ENCODE measurements at regions not wholly inside any gene's neighbourhood (a gene's known extent, or its start where the extent isn't known, plus 50 kb on each side); places are given as distances from the start of the nearest gene placed in this dataset.

GRCh38 chr6:164195942-164196281, 781.4 kb downstream of the QKI start:
- Histone ChIP-seq H3K27me3 (ENCODE audit: control insufficient read depth, insufficient read depth, low read length) (no peaks in the 10 kb centered on the region), H3K27ac (ENCODE audit: low read depth, low read length) (no peak overlapping the region), H3K9me3 (ENCODE audit: control insufficient read depth, insufficient read depth, low read length) (no peaks in the 10 kb centered on the region), H3K36me3 (ENCODE audit: control insufficient read depth, insufficient read depth, low read length) (no peaks in the 10 kb centered on the region), H3K9ac (ENCODE audit: low read depth, low read length) (no peak overlapping the region), H3K4me1 (ENCODE audit: control insufficient read depth, insufficient read depth, low read length) (peaks cover 9% of the 10 kb centered on the region), H3K4me3 (ENCODE audit: low read depth, low read length) (no peak overlapping the region)

GRCh38 chr6:164195278-164195941, 780.9 kb downstream of the QKI start:
- Histone ChIP-seq H3K36me3 (ENCODE audit: control insufficient read depth, insufficient read depth, low read length) (no peaks in the 10 kb centered on the region), H3K4me1 (ENCODE audit: control insufficient read depth, insufficient read depth, low read length) (peaks cover 9% of the 10 kb centered on the region), H3K4me3 (ENCODE audit: low read depth, low read length) (no peak overlapping the region), H3K27ac (ENCODE audit: low read depth, low read length) (no peak overlapping the region), H3K9me3 (ENCODE audit: control insufficient read depth, insufficient read depth, low read length) (no peaks in the 10 kb centered on the region), H3K9ac (ENCODE audit: low read depth, low read length) (no peak overlapping the region), H3K27me3 (ENCODE audit: control insufficient read depth, insufficient read depth, low read length) (no peaks in the 10 kb centered on the region)

DNA sequence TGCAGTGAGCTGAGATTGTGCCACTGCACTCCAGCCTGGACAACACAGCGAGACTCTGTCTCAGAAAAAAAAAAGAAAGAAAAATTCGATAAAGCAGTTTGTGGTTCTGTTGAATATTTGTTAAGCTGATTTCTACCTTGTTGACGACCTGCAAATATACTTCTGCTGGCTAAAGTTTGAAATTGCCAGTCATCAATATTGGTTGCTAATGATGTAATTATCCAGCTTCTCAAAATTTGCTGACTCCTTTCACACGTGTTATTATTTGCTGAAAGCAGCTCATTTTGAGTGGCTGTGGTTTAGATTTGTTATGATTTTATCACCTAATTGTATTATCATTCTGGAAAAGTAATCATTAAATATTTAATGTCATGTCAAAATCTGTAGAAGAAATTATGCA, 774.3 kb downstream of the QKI start:
- Histone ChIP-seq H3K9me3 (ENCODE audit: control insufficient read depth, insufficient read depth, low read length) (no peaks in the 10 kb centered on the region), H3K27me3 (ENCODE audit: control insufficient read depth, insufficient read depth, low read length) (no peaks in the 10 kb centered on the region), H3K4me1 (ENCODE audit: control insufficient read depth, insufficient read depth, low read length) (peaks cover 2% of the 10 kb centered on the region), H3K36me3 (ENCODE audit: control insufficient read depth, insufficient read depth, low read length) (no peaks in the 10 kb centered on the region), H3K4me3 (ENCODE audit: low read depth, low read length) (no peak overlapping the region), H3K27ac (ENCODE audit: low read depth, low read length) (no peak overlapping the region), H3K9ac (ENCODE audit: low read depth, low read length) (no peak overlapping the region)

GRCh38 chr6:164185471-164185871, 771.0 kb downstream of the QKI start:
- H3K9ac ChIP-seq (ENCODE audit: low read depth, low read length) = no peak overlapping the region
- H3K27ac ChIP-seq (ENCODE audit: low read depth, low read length) = no peak overlapping the region
- no peaks in the 10 kb centered on the region for H3K27me3 ChIP-seq (ENCODE audit: control insufficient read depth, insufficient read depth, low read length)
- H3K9me3 ChIP-seq (ENCODE audit: control insufficient read depth, insufficient read depth, low read length) = no peaks in the 10 kb centered on the region
- H3K36me3 ChIP-seq (ENCODE audit: control insufficient read depth, insufficient read depth, low read length) = no peaks in the 10 kb centered on the region
- no peaks in the 10 kb centered on the region for H3K4me1 ChIP-seq (ENCODE audit: control insufficient read depth, insufficient read depth, low read length)
- no peak overlapping the region for H3K4me3 ChIP-seq (ENCODE audit: low read depth, low read length)

GRCh38 chr6:164184410-164184809, 769.9 kb downstream of the QKI start:
- no peaks in the 10 kb centered on the region for H3K27me3 ChIP-seq (ENCODE audit: control insufficient read depth, insufficient read depth, low read length)
- no peak overlapping the region for H3K9ac ChIP-seq (ENCODE audit: low read depth, low read length)
- H3K36me3 ChIP-seq (ENCODE audit: control insufficient read depth, insufficient read depth, low read length) = no peaks in the 10 kb centered on the region
- no peaks in the 10 kb centered on the region for H3K9me3 ChIP-seq (ENCODE audit: control insufficient read depth, insufficient read depth, low read length)
- H3K4me1 ChIP-seq (ENCODE audit: control insufficient read depth, insufficient read depth, low read length) = no peaks in the 10 kb centered on the region
- no peak overlapping the region for H3K27ac ChIP-seq (ENCODE audit: low read depth, low read length)
- no peak overlapping the region for H3K4me3 ChIP-seq (ENCODE audit: low read depth, low read length)

DNA sequence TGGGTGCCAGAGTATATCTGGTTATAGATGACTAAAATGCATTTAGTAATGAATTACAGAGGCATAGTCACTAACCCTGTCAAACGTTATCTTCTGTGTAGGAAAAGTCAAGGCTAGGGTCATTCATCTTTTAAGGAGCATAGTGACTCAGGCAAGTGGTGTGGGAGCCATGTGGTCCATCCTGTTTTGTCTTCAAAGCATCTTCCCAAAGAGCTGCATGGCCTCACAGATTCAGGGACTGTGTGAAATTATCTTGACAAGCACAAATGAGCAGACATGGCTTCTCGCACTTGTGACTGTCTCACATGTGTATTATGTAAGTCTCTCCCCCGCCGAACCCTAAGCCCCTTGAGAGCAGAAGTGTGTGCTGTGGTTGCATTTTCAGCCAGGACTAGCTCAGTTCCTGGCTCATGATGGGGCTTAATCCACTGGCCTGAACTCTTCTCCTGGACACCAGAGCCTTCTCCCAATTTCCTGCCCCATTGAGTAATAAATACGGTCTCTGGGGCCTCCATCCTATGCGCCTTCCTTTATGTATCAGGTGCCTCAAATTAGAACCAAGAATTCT, 769.1 kb downstream of the QKI start:
- Histone ChIP-seq H3K4me1 (ENCODE audit: control insufficient read depth, insufficient read depth, low read length) (no peaks in the 10 kb centered on the region), H3K27me3 (ENCODE audit: control insufficient read depth, insufficient read depth, low read length) (no peaks in the 10 kb centered on the region), H3K27ac (ENCODE audit: low read depth, low read length) (no peak overlapping the region), H3K9ac (ENCODE audit: low read depth, low read length) (no peak overlapping the region), H3K4me3 (ENCODE audit: low read depth, low read length) (no peak overlapping the region), H3K9me3 (ENCODE audit: control insufficient read depth, insufficient read depth, low read length) (no peaks in the 10 kb centered on the region), H3K36me3 (ENCODE audit: control insufficient read depth, insufficient read depth, low read length) (no peaks in the 10 kb centered on the region)

DNA sequence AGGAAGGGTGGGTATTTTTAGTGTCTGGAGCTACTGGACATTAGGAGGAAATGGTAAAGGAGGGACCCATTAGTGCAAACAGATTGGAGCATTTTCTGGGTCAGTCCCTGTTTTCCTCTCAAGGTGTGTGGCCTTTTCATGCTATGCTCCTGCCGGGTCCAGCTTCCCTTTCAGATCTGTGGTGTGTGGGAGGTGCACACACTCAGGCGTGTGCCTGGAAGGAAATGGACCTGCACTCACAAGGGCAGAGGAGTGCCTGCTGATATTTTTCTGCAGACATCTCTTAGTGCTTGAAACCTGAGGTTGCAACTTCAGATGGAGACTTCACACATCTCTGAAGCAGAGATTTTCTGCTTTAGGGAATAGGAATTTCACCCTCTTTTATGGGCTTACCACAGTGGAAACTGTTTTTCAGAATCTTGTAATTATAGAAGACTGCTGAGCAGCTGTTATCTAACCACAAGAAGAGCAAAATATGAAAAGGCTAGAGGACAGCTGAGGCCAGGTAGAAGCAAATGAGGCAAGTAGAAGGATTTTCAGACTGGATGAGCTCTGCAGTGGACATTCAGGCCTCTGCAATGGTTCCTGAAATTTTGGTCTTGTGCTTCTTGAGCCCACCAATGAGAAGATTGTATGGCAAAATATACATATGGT, 764.3 kb downstream of the QKI start:
- Histone ChIP-seq H3K9me3 (ENCODE audit: control insufficient read depth, insufficient read depth, low read length) (no peaks in the 10 kb centered on the region), H3K27me3 (ENCODE audit: control insufficient read depth, insufficient read depth, low read length) (no peaks in the 10 kb centered on the region), H3K9ac (ENCODE audit: low read depth, low read length) (no peak overlapping the region)

DNA sequence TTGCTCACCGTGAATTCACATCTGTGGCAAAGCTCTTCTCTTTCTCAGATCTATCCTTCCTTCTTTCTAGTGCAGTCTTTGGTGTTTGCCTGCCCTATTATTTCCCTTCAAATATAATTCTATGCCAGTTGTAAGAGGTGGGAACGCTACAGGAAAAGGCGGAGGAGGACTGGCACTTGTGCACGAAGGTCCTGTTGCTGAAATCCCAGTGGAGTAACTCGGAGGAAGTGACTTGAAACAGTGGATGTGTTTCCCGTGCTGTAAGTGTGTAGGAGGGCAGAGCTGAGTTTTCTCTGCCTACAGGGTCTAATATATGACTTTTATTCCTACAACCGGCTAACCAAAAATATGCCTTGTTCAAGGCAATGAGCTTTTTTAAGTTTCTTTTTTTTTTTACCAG, 754.8 kb downstream of the QKI start:
- Histone ChIP-seq H3K9me3 (ENCODE audit: control insufficient read depth, insufficient read depth, low read length) (no peaks in the 10 kb centered on the region; the same call in 1 of the 2 replicates), H3K4me1 (ENCODE audit: control insufficient read depth, insufficient read depth, low read length) (peaks cover 13% of the 10 kb centered on the region), H3K9ac (ENCODE audit: low read depth, low read length) (no peak overlapping the region), H3K27ac (ENCODE audit: low read depth, low read length) (no peak overlapping the region), H3K36me3 (ENCODE audit: control insufficient read depth, insufficient read depth, low read length) (no peaks in the 10 kb centered on the region), H3K4me3 (ENCODE audit: low read depth, low read length) (no peak overlapping the region), H3K27me3 (ENCODE audit: control insufficient read depth, insufficient read depth, low read length) (no peaks in the 10 kb centered on the region)

More for the DNA sequence above, 764.3 kb downstream of the QKI start:
- no peak overlapping the region for H3K4me3 ChIP-seq (ENCODE audit: low read depth, low read length)
- no peak overlapping the region for H3K27ac ChIP-seq (ENCODE audit: low read depth, low read length)
- H3K4me1 ChIP-seq (ENCODE audit: control insufficient read depth, insufficient read depth, low read length) = no peaks in the 10 kb centered on the region
- H3K36me3 ChIP-seq (ENCODE audit: control insufficient read depth, insufficient read depth, low read length) = no peaks in the 10 kb centered on the region

GRCh38 chr6:164168595-164168994, 754.1 kb downstream of the QKI start:
- H3K4me3 ChIP-seq (ENCODE audit: low read depth, low read length) = no peak overlapping the region

GRCh38 chr6:164167873-164168405, 753.4 kb downstream of the QKI start:
- H3K4me3 ChIP-seq (ENCODE audit: low read depth, low read length) = no peak overlapping the region
- H3K9me3 ChIP-seq (ENCODE audit: control insufficient read depth, insufficient read depth, low read length) = no peaks in the 10 kb centered on the region; the same call in 1 of the 2 replicates
- no peaks in the 10 kb centered on the region for H3K36me3 ChIP-seq (ENCODE audit: control insufficient read depth, insufficient read depth, low read length)
- no peak overlapping the region for H3K9ac ChIP-seq (ENCODE audit: low read depth, low read length)
- H3K27ac ChIP-seq (ENCODE audit: low read depth, low read length) = no peak overlapping the region
- peaks cover 13% of the 10 kb centered on the region for H3K4me1 ChIP-seq (ENCODE audit: control insufficient read depth, insufficient read depth, low read length)
- H3K27me3 ChIP-seq (ENCODE audit: control insufficient read depth, insufficient read depth, low read length) = no peaks in the 10 kb centered on the region

More at GRCh38 chr6:164168595-164168994, 754.1 kb downstream of the QKI start:
- Histone ChIP-seq H3K36me3 (ENCODE audit: control insufficient read depth, insufficient read depth, low read length) (no peaks in the 10 kb centered on the region), H3K9ac (ENCODE audit: low read depth, low read length) (no peak overlapping the region), H3K9me3 (ENCODE audit: control insufficient read depth, insufficient read depth, low read length) (no peaks in the 10 kb centered on the region; the same call in 1 of the 2 replicates), H3K4me1 (ENCODE audit: control insufficient read depth, insufficient read depth, low read length) (peaks cover 13% of the 10 kb centered on the region), H3K27me3 (ENCODE audit: control insufficient read depth, insufficient read depth, low read length) (no peaks in the 10 kb centered on the region), H3K27ac (ENCODE audit: low read depth, low read length) (no peak overlapping the region)

DNA sequence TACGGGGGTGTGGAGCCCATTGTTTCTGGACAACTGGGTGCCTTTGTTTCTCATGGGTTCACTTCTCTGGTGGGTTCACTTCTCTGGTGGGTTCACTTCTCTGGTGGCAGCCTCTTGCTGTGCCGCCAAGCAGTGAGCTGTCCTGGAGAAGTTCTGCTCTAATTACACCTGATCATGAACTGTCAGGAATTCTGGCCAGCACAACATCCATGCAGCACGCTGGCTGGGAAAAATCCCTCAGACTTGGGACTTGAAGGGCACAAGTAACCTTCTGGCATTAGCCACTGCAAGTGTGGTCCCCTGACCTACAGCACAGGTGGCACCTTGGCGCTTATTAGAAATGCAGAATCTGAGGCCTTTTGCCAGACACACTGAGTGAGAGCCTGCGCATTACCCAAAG, 752.5 kb downstream of the QKI start:
- Histone ChIP-seq H3K27ac (ENCODE audit: low read depth, low read length) (no peak overlapping the region), H3K36me3 (ENCODE audit: control insufficient read depth, insufficient read depth, low read length) (no peaks in the 10 kb centered on the region), H3K4me1 (ENCODE audit: control insufficient read depth, insufficient read depth, low read length) (peaks cover 13% of the 10 kb centered on the region), H3K27me3 (ENCODE audit: control insufficient read depth, insufficient read depth, low read length) (no peaks in the 10 kb centered on the region), H3K4me3 (ENCODE audit: low read depth, low read length) (no peak overlapping the region), H3K9me3 (ENCODE audit: control insufficient read depth, insufficient read depth, low read length) (no peaks in the 10 kb centered on the region; the same call in 1 of the 2 replicates), H3K9ac (ENCODE audit: low read depth, low read length) (no peak overlapping the region)

Measured in HUES48 (cell line).